GM12873 (cell line): ENCODE measurements at regions not wholly inside any gene's neighbourhood (a gene's known extent, or its start where the extent isn't known, plus 50 kb on each side); places are given as distances from the start of the nearest gene placed in this dataset.

Experiments
- TF ChIP-seq, protein P1 (sequence below): IDR thresholded peaks from 2 replicates; pipeline ENCODE4 v1.5.1; 2012; ENCODE audit warnings: low read depth, mild to moderate bottlenecking, moderate library complexity, low read length, control low read depth; ENCODE audit not compliant: insufficient read depth; ENCODE audit errors: missing control alignments

GRCh38 chr10:21130683-21131442 lies 233.8 kb upstream of the NEBL start:
- TF ChIP-seq, protein P1, sequence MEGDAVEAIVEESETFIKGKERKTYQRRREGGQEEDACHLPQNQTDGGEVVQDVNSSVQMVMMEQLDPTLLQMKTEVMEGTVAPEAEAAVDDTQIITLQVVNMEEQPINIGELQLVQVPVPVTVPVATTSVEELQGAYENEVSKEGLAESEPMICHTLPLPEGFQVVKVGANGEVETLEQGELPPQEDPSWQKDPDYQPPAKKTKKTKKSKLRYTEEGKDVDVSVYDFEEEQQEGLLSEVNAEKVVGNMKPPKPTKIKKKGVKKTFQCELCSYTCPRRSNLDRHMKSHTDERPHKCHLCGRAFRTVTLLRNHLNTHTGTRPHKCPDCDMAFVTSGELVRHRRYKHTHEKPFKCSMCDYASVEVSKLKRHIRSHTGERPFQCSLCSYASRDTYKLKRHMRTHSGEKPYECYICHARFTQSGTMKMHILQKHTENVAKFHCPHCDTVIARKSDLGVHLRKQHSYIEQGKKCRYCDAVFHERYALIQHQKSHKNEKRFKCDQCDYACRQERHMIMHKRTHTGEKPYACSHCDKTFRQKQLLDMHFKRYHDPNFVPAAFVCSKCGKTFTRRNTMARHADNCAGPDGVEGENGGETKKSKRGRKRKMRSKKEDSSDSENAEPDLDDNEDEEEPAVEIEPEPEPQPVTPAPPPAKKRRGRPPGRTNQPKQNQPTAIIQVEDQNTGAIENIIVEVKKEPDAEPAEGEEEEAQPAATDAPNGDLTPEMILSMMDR: no peak

- TF ChIP-seq, protein P1: no peak
Measured at GRCh38 chr10:21130108-21130507, 233.0 kb upstream of the NEBL start.

DNA sequence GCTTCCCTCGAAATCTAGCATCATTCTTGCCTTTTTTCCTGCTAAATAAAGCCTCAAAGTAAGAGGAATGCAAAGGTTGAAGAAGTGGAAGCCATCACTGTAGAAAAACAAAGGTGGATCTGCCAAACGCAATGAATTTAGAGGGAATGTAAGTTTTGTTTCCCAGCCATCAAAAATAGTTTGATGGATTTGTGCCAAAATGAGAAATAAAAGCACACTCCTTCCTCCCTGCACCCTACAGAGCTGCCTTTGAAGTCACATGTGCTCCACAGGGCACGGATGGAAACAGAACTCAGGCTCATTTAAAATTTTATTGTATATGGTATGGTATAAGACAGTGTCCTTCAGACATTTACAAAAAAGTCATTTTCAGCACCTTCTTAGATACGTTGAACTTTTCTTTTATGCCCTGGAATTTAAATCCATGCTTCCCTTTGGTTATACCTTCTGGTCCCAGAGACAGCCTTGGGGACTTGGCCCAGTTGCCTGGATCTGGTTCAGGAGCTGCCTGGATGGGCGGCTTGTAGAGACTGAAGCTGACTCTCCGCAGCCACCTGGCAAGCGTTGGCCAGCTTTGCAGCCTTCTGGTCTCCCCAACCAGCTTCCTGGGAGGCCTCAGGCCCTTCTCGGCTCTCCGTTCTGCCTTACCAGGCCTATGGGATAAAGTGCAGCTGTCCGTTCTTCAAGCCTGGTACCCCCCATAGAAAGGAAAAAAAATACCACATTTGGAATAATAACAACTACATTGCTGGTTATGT lies 228.5 kb upstream of the NEBL start:
- TF ChIP-seq, protein P1: no peak

- TF ChIP-seq, protein P1: no peak
Measured at GRCh38 chr10:21122907-21123306, 225.8 kb upstream of the NEBL start.

- TF ChIP-seq, protein P1: no peak
Measured at GRCh38 chr10:21114683-21115082, 217.6 kb upstream of the NEBL start.

- TF ChIP-seq, protein P1: no peak
Measured at GRCh38 chr10:21110358-21110757, 213.2 kb upstream of the NEBL start.

GRCh38 chr10:21100871-21101514 lies 203.9 kb upstream of the NEBL start:
- TF ChIP-seq, protein P1: no peak
